Sigmoid colon (tissue), 6 donors: ENCODE measurements at regions not wholly inside any gene's neighbourhood (a gene's known extent, or its start where the extent isn't known, plus 50 kb on each side); places are given as distances from the start of the nearest gene placed in this dataset.

Source experiments
- DNase-seq: peaks from one replicate; pipeline ENCODE4 v3.0.0-alpha.2; 2019
- H3K27ac ChIP-seq, 4 donors: fragments of 200-600 bp; sonication (generic); one replicate each; pipeline ENCODE4 v1.5.1; 2016 to 2019; ENCODE audit warnings: mild to moderate bottlenecking in 1 of 4
- H3K27me3 ChIP-seq, 3 donors: fragments of 200-600 bp; sonication (generic); one replicate each; pipeline ENCODE4 v1.5.1; 2019; ENCODE audit warnings: mild to moderate bottlenecking in 1 of 3
- H3K36me3 ChIP-seq, 4 donors: fragments of 200-600 bp; sonication (generic); one replicate each; pipeline ENCODE4 v1.5.1; 2016 to 2019
- H3K4me1 ChIP-seq, 4 donors: fragments of 200-600 bp; sonication (generic); one replicate each; pipeline ENCODE4 v1.5.1; 2017 to 2019
- H3K4me3 ChIP-seq, 4 donors: fragments of 200-600 bp; sonication (generic); one replicate each; pipeline ENCODE4 v1.5.1; 2017 to 2019; ENCODE audit warnings: mild to moderate bottlenecking in 2 of 4, moderate library complexity in 1 of 4
- H3K9me3 ChIP-seq, 4 donors: fragments of 200-600 bp in 3 of 4; sonication (generic) in 3 of 4; one replicate each; pipeline versions ENCODE4 v1.5.1 to v1.6.1; 2013 to 2019
- EP300 ChIP-seq, 4 donors: sonication (generic); formaldehyde crosslinking; IDR thresholded peaks; one replicate each; pipeline ENCODE4 v1.6.1; 2017; ENCODE audit warnings: antibody characterized with exemption in 4 of 4
- POLR2A ChIP-seq, 2 donors: fragments of 450-650 bp; IDR thresholded peaks; one replicate each; pipeline ENCODE4 v1.6.1; 2016; ENCODE audit warnings: antibody characterized with exemption in 2 of 2, mild to moderate bottlenecking in 2 of 2, moderate library complexity in 2 of 2
- POLR2AphosphoS5 ChIP-seq, 4 donors: sonication (generic); formaldehyde crosslinking; IDR thresholded peaks; one replicate each; pipeline ENCODE4 v1.6.1; 2017; ENCODE audit warnings: antibody characterized with exemption in 4 of 4
- WGBS, 2 donors: extraction: QIAGEN DNeasy Blood & Tissue Kit; methylation state at CpG; one replicate each; pipeline ENCODE4 v1.1.7; 2013; 5-methylcytosine and 5-hydroxymethylcytosine counted together
- intact Hi-C: fragments of 100-400 bp; cut with DNase I; formaldehyde crosslinking; loops from one replicate; pipeline ENCODE4 v1.15.1; 2023
- TF ChIP-seq, protein P1 (sequence below), 4 experiments: fragments of 450-650 bp in 3 of 4; fragments of 200-600 bp in 1 of 4; IDR thresholded peaks; one replicate each; pipeline ENCODE4 v1.5.1; 2016 to 2019; ENCODE audit warnings: antibody characterized with exemption in 4 of 4, mild to moderate bottlenecking in 3 of 4, moderate library complexity in 2 of 4
- donor health status: healthy with polysubstance abuse.
- donor health status: healthy.

GRCh38 chr21:35256468-35256988 lies 207.4 kb upstream of the RUNX1 start:
- no peaks in the 10 kb centered on the region for H3K27me3 ChIP-seq
- DNase-seq = peak; percentile 84
- 15 to 54% methylated on average over 10 of the region's 10 CpGs for WGBS, 2 donors
- no peak for TF ChIP-seq POLR2A (IDR thresholded peaks at IDR 0.05)
- TF ChIP-seq, protein P1, sequence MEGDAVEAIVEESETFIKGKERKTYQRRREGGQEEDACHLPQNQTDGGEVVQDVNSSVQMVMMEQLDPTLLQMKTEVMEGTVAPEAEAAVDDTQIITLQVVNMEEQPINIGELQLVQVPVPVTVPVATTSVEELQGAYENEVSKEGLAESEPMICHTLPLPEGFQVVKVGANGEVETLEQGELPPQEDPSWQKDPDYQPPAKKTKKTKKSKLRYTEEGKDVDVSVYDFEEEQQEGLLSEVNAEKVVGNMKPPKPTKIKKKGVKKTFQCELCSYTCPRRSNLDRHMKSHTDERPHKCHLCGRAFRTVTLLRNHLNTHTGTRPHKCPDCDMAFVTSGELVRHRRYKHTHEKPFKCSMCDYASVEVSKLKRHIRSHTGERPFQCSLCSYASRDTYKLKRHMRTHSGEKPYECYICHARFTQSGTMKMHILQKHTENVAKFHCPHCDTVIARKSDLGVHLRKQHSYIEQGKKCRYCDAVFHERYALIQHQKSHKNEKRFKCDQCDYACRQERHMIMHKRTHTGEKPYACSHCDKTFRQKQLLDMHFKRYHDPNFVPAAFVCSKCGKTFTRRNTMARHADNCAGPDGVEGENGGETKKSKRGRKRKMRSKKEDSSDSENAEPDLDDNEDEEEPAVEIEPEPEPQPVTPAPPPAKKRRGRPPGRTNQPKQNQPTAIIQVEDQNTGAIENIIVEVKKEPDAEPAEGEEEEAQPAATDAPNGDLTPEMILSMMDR (IDR thresholded peaks at IDR 0.05) = no peak
- TF ChIP-seq EP300 (IDR thresholded peaks at IDR 0.05) = no peak
- peak in 1 of 4 donors; percentile 37 for TF ChIP-seq POLR2AphosphoS5 (IDR thresholded peaks at IDR 0.05)
- no peaks in the 10 kb centered on the region for H3K36me3 ChIP-seq
- H3K9me3 ChIP-seq = no peaks in the 10 kb centered on the region
- intact Hi-C loops = loop anchor here (5.0 kb wide), 3 partner anchors 49 to 204 kb away; no protein-coding TSS in a partner anchor
- H3K27ac ChIP-seq = peak overlapping the region; percentile 1 to 72 (median 34)
- H3K4me3 ChIP-seq = peak overlapping the region in 2 of 4 donors; percentile 14 to 24
- peaks cover 0 to 19% (median 15%) of the 10 kb centered on the region in 4 donors for H3K4me1 ChIP-seq

DNA sequence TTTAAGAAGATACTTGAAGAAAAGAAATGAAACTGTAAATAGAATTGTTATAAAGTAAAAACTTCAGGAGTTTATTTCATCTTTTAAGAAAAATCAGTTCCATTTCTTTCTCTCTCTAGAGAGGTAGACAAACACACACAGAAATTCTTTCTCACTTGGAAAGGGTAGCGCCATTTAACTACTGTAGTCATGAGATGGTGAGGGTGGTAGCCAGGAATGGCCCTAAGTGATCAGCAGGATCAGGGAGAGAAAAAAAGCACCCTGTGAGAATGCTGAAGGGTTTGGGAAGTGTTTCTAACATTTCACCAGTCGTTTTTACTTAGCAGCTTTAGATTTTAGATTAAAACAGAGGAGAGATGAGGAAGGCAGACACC lies 205.7 kb upstream of the RUNX1 start:
- H3K9me3 ChIP-seq = no peaks in the 10 kb centered on the region
- peak overlapping the region in 2 of 4 donors; percentile 38 to 62 for H3K27ac ChIP-seq
- WGBS, 2 donors = 80 to 82% methylated on average over 2 of the region's 2 CpGs
- intact Hi-C loops = loop anchor here (5.0 kb wide), 3 partner anchors 47 to 202 kb away; no protein-coding TSS in a partner anchor
- no peaks in the 10 kb centered on the region for H3K36me3 ChIP-seq
- no peak overlapping the region for H3K4me3 ChIP-seq
- TF ChIP-seq EP300 (IDR thresholded peaks at IDR 0.05) = no peak
- TF ChIP-seq POLR2A (IDR thresholded peaks at IDR 0.05) = no peak
- TF ChIP-seq, protein P1 (IDR thresholded peaks at IDR 0.05) = no peak
- no peak for TF ChIP-seq POLR2AphosphoS5 (IDR thresholded peaks at IDR 0.05)
- peaks cover 0 to 19% (median 15%) of the 10 kb centered on the region in 4 donors for H3K4me1 ChIP-seq
- no peak for DNase-seq
- no peaks in the 10 kb centered on the region for H3K27me3 ChIP-seq

GRCh38 chr21:35254006-35254764 lies 205.1 kb upstream of the RUNX1 start:
- no peak overlapping the region for H3K4me3 ChIP-seq
- WGBS, 2 donors = 20 to 66% methylated on average over 12 of the region's 12 CpGs
- H3K4me1 ChIP-seq = peaks cover 0 to 19% (median 15%) of the 10 kb centered on the region in 4 donors
- no peaks in the 10 kb centered on the region for H3K27me3 ChIP-seq
- H3K27ac ChIP-seq = peak overlapping the region in 2 of 4 donors; percentile 38 to 62
- TF ChIP-seq POLR2A (IDR thresholded peaks at IDR 0.05) = no peak
- TF ChIP-seq, protein P1 (IDR thresholded peaks at IDR 0.05) = no peak
- TF ChIP-seq POLR2AphosphoS5 (IDR thresholded peaks at IDR 0.05) = peak in 1 of 4 donors; percentile 32
- no peak for DNase-seq
- intact Hi-C loops = no loop called here
- H3K36me3 ChIP-seq = no peaks in the 10 kb centered on the region
- H3K9me3 ChIP-seq = no peaks in the 10 kb centered on the region

DNA sequence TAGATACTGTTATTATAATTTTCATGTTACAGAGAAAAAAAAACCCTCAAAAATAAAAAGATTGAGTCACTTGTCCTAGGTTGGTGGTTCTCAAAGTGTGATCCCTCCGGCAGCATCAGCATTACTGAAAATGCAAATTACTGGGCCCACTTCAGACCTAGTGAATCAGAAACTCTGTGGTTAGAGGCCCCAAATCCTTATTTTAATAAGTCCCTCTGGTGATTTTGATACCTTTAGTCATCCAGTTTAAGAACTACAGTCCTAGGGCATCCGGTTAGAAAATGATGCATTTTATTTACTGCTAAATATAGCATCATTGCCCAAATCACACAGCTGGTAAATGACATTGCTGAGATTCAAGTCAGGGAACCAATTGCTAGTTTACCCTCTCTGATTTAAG lies 203.7 kb upstream of the RUNX1 start:
- Histone ChIP-seq H3K9me3 (no peaks in the 10 kb centered on the region), H3K36me3 (no peaks in the 10 kb centered on the region), H3K4me1 (peaks cover 0 to 19% (median 15%) of the 10 kb centered on the region in 4 donors), H3K27ac (no peak overlapping the region), H3K4me3 (no peak overlapping the region), H3K27me3 (no peaks in the 10 kb centered on the region)
- DNase-seq = no peak
- WGBS, 2 donors = 77 to 83% methylated on average over 2 of the region's 2 CpGs
- TF ChIP-seq EP300 (IDR thresholded peaks at IDR 0.05) = no peak
- no peak for TF ChIP-seq POLR2AphosphoS5 (IDR thresholded peaks at IDR 0.05)
- TF ChIP-seq POLR2A (IDR thresholded peaks at IDR 0.05) = no peak
- intact Hi-C loops = no loop called here

GRCh38 chr21:35249636-35250035 lies 200.5 kb upstream of the RUNX1 start:
- Histone ChIP-seq H3K4me1 (peaks cover 0 to 15% (median 6%) of the 10 kb centered on the region in 4 donors), H3K4me3 (no peak overlapping the region), H3K27me3 (no peaks in the 10 kb centered on the region), H3K9me3 (no peaks in the 10 kb centered on the region), H3K36me3 (no peaks in the 10 kb centered on the region), H3K27ac (no peak overlapping the region)
- no peak for TF ChIP-seq EP300 (IDR thresholded peaks at IDR 0.05)
- no peak for TF ChIP-seq POLR2AphosphoS5 (IDR thresholded peaks at IDR 0.05)
- no peak for TF ChIP-seq POLR2A (IDR thresholded peaks at IDR 0.05)
- TF ChIP-seq, protein P1 (IDR thresholded peaks at IDR 0.05) = no peak
- no peak for DNase-seq
- 92 to 97% methylated on average over 1 of the region's 1 CpG for WGBS, 2 donors
- intact Hi-C loops = no loop called here
